ENCODE measurements at regions not wholly inside any gene's neighbourhood (a gene's known extent, or its start where the extent isn't known, plus 50 kb on each side); places are given as distances from the start of the nearest gene placed in this dataset.

- TF ChIP-seq CTCF (IDR thresholded peaks at IDR 0.05) (no peak), POLR2AphosphoS5 (IDR thresholded peaks at IDR 0.05) (no peak), POLR2A (IDR thresholded peaks at IDR 0.05) (no peak)
Measured at GRCh38 chr4:67256388-67257043, 288.8 kb downstream of the CENPC start.
